ENCODE measurements at regions not wholly inside any gene's neighbourhood (a gene's known extent, or its start where the extent isn't known, plus 50 kb on each side); places are given as distances from the start of the nearest gene placed in this dataset.

GRCh38 chr12:76711241-76711640 is 52.7 kb upstream of the ZDHHC17 start:
- DNase-seq: no peak

GRCh38 chr12:76713130-76713529 is 50.8 kb upstream of the ZDHHC17 start:
- DNase-seq: no peak

- DNase-seq: no peak
Observed at GRCh38 chr12:76713986-76714385, 49.9 kb upstream of the ZDHHC17 start.

Measured in CD4-positive, alpha-beta T cell treated with Interleukin-10 for 1 hour (primary cell).